GM13977 (cell line): ENCODE measurements at regions not wholly inside any gene's neighbourhood (a gene's known extent, or its start where the extent isn't known, plus 50 kb on each side); places are given as distances from the start of the nearest gene placed in this dataset.

Experiments used
- DNase-seq: peaks from one replicate; pipeline ENCODE4 v3.0.0; 2012; ENCODE audit warnings: low spot score
- CTCF ChIP-seq: IDR thresholded peaks from 2 replicates; pipeline ENCODE4 v1.5.1; 2012; ENCODE audit warnings: mild to moderate bottlenecking, control low read depth; ENCODE audit not compliant: insufficient read depth; ENCODE audit errors: extremely low read depth, missing control alignments
- in situ Hi-C: fragments of 300-500 bp; cut with MboI; formaldehyde crosslinking; loops from one replicate; pipeline ENCODE4 v1.12.0; 2022; ENCODE audit warnings: low sequenced_read_pairs, low pct_unique_long_range_greater_than_20kb, mixed read lengths, inconsistent platforms; ENCODE audit not compliant: unreplicated experiment

- no peak for TF ChIP-seq CTCF
- in situ Hi-C loops = no loop called here
- DNase-seq = no peak
Measured at GRCh38 chr3:23698652-23699313, 107.0 kb upstream of the UBE2E1 start.

- no peak for DNase-seq
- no peak for TF ChIP-seq CTCF
- in situ Hi-C loops = no loop called here
Measured at GRCh38 chr3:23700616-23701015, 105.1 kb upstream of the UBE2E1 start.

- no peak for DNase-seq
- no peak for TF ChIP-seq CTCF
- in situ Hi-C loops = no loop called here
Measured at GRCh38 chr3:23701716-23702597, 103.8 kb upstream of the UBE2E1 start.

- no peak for TF ChIP-seq CTCF
- DNase-seq = no peak
- in situ Hi-C loops = no loop called here
Measured at GRCh38 chr3:23704298-23704697, 101.5 kb upstream of the UBE2E1 start.

GRCh38 chr3:23706111-23706510, 99.6 kb upstream of the UBE2E1 start:
- no peak for DNase-seq
- in situ Hi-C loops = no loop called here
- no peak for TF ChIP-seq CTCF

GRCh38 chr3:23709987-23710386, 95.8 kb upstream of the UBE2E1 start:
- TF ChIP-seq CTCF = no peak
- in situ Hi-C loops = no loop called here
- DNase-seq = no peak
